HG02852 (cell line): ENCODE measurements at regions not wholly inside any gene's neighbourhood (a gene's known extent, or its start where the extent isn't known, plus 50 kb on each side); places are given as distances from the start of the nearest gene placed in this dataset.
A peak's percentile ranks its signal among the peaks of the same experiment; 100 is the strongest.
"Not testable (repeated sequence)": the region's sequence is repeated elsewhere in the genome, so short reads cannot be mapped to it uniquely, and the experiment has no call there.

ENCODE experiments used
- ATAC-seq: cut with Tn5 transposase; IDR thresholded peaks from one replicate; pipeline ENCODE4 v1.9.1; 2021; ENCODE audit warnings: mild to moderate bottlenecking, moderate library complexity; ENCODE audit not compliant: unreplicated experiment

DNA sequence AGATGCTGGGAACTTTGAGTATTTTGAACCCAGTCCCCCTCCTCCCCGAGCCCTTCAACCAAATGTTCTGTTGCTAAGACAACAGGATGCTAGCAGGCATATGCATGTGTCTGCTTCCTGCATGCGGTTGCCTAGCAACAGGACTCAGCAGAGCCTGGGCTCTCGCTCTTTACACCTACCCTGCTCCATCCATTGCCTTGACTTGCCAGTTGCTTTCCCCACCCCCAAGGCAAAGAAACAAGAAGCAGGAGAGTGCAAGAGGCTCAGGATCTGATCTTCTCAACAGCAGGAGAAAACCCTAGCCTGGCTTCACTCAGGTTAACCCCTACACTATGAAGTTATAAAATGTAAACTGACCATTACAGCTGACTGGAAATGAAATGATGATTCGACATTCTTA is 393.0 kb downstream of the IGSF11 start:
- peak; percentile 79 for ATAC-seq

GRCh38 chr3:118671192-118671591 is 363.5 kb downstream of the IGSF11 start:
- ATAC-seq: no peak

GRCh38 chr3:118675305-118675704 is 359.3 kb downstream of the IGSF11 start:
- ATAC-seq: no peak

DNA sequence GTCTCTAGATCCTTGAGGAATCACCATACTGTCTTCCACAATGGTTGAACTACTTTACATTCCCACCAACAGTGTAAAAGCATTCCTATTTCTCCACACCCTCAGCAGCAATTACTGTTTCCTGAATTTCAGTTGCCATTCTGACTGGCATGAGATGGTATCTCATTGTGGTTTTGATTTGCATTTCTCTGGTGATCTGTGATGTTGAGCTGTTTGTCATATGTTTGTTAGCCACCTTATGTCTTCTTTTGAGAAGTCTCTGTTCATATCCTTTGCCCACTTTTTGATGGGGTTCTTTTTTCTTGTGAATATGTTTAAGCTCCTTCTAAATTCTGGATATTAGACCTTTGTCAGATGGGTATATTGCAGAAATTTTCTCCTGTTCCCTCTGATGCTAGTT is 356.0 kb downstream of the IGSF11 start:
- not testable (repeated sequence) for ATAC-seq

DNA sequence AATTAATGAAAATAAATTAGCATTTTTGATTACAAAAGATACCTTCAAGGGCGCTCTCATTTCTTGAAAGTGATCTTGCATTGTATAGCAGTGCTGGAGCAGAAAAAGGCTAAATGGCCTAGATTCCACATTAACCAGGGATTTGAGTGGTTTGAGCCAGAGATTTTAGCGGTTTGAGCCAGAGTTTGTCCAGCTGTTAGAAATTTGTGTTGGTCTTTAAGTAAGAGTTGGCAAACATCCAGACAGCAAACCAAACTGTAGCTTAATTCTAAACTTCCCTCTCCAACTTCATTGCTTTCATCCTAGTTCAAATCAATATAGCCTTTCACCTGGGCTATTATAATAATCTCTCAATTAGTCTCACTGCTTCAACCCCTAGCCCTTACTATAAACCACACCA is 351.7 kb downstream of the IGSF11 start:
- no peak for ATAC-seq

- no peak for ATAC-seq
Observed at GRCh38 chr3:118683636-118684035, 351.0 kb downstream of the IGSF11 start.

DNA sequence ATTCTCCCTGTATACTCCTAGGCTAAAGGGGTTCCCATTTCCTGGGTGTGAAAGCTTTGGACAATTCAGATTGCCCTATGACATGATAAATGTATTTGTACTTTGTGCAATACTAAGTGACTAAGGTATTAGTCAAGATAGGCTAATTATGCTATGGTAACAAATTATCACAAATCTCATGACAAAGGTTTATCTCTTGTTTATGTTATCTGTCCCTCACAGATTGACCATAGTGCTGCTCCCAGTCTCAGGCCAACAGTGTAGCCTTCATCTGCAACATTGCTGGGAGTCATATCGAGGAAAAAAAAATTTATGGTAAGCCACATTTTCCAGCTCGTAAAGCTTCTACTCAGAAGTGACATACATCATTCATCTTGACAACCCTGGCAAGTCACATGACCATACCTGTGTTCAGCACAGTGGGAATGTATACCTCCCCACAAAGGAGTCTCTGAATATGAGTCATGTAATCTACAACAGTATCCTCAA is 346.2 kb downstream of the IGSF11 start:
- no peak for ATAC-seq

DNA sequence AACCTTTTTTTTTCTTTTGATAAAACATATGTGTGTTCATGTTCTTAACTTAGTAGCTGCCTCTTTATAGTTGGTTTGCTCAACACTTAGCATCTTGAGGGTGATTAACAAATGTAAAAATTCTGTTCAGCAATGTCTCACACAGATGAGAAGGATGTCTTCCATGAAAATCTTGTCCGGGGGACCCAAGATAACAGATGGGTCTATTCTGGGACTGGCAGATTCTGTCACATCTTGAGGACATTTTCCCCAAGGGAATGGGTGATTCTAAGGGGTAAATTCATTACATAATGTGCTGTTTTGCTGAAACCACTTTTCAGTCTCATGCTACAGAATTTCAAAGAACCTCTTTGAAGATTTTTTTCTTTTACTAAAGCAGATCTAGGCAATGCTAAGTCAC is 342.2 kb downstream of the IGSF11 start:
- ATAC-seq: no peak

GRCh38 chr3:118705487-118706219 is 329.0 kb downstream of the IGSF11 start:
- no peak for ATAC-seq

DNA sequence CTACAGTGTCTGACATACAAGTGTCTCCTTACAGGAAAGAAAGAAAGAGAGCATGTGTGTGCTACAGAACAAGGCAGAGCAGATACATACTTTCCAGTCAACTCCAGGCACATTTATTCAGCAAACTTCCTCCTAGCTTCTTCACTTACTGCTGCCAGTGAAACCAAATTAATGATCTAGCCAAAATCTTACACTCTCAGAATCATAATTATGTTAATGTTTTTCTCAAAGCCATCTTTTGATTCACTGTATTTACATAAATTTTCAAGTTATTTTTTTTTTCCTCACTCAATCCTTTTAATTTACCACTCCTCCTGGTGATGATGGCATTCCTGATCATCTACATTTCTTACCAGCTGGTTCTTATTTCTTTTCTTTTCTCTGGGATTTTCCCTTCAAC is 326.7 kb downstream of the IGSF11 start:
- no peak for ATAC-seq

GRCh38 chr3:118710532-118710931 is 324.1 kb downstream of the IGSF11 start:
- no peak for ATAC-seq

- no peak for ATAC-seq
Observed at GRCh38 chr3:118713502-118714207, 321.0 kb downstream of the IGSF11 start.

GRCh38 chr3:118714800-118715199 is 319.8 kb downstream of the IGSF11 start:
- no peak for ATAC-seq

DNA sequence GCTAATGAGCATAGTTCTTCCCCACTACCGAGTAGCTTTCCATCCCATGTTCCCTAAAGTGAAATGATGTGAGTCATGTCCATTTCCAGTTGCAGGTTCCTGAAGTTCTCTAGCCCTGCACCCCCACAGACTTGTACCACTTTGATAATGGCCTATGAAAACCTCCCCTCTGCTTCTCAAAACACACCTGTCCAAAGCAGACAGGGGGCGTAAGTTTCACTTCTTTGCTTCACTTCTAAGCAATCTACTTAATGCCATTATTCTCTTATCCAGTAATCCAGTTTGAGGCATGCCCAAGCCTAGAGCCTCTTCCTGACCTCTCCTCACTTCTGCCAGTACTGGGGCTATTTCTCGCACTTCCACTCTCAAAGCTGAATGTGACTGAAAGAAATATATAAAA is 305.1 kb downstream of the IGSF11 start:
- no peak for ATAC-seq

DNA sequence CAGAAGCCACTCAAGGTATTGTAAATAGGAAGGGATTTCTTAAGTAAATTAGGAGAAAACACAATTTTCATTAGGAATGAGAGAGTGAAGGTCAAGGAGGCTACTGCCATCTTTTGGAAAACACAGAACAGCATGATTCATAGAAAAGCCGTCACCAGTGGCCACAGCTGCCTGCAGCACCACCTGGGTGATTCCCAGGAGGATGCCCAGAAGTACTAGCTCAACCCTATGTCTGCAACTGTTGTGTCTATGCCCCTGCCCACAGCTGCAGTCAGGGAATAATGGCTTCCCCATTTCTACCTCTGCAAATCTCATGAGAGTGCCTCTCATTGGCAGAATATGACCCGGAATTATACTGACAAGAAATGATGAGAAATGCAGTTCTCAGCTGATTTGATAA is 300.0 kb downstream of the IGSF11 start:
- no peak for ATAC-seq

DNA sequence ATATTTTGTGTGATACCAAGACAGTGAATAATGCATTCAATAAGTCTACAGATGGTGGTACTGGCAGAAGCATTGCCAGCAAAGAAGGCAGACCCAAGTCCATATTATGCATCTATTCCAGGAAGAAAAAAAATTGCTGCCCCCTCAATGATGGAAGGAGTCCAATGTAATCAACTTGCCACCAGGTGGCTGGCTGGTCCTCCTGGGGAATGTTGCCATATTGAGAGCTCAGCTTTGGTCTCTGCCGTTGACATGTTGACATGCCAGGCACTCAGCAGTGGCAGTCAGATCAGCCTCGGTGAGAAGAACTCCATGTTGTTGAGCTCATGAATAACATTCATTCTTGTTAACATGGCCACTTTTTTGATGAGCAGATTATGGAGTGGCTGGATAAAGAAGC is 298.5 kb downstream of the IGSF11 start:
- no peak for ATAC-seq

- no peak for ATAC-seq
Observed at GRCh38 chr3:118740722-118741290, 293.8 kb downstream of the IGSF11 start.

DNA sequence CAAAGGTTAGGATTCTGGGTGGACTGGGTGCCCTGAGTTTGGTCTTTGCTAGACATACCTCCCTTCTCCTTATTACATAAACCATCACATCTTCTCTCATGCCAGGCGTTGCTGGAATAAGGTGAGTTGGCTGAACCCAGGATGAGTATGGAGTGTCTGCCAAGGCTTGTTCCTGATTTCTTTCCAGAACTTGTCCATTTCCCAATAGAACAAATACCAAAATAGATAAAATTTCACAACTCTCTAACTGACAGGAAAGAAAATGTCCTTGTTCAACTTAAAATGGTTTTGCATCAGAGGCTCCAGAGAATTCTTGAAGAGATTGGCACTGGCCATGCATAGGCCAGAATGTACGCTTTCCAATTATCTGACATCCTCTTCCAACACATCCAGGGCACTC is 291.9 kb downstream of the IGSF11 start:
- ATAC-seq: no peak

GRCh38 chr3:118744186-118744585 is 290.5 kb downstream of the IGSF11 start:
- ATAC-seq: no peak

DNA sequence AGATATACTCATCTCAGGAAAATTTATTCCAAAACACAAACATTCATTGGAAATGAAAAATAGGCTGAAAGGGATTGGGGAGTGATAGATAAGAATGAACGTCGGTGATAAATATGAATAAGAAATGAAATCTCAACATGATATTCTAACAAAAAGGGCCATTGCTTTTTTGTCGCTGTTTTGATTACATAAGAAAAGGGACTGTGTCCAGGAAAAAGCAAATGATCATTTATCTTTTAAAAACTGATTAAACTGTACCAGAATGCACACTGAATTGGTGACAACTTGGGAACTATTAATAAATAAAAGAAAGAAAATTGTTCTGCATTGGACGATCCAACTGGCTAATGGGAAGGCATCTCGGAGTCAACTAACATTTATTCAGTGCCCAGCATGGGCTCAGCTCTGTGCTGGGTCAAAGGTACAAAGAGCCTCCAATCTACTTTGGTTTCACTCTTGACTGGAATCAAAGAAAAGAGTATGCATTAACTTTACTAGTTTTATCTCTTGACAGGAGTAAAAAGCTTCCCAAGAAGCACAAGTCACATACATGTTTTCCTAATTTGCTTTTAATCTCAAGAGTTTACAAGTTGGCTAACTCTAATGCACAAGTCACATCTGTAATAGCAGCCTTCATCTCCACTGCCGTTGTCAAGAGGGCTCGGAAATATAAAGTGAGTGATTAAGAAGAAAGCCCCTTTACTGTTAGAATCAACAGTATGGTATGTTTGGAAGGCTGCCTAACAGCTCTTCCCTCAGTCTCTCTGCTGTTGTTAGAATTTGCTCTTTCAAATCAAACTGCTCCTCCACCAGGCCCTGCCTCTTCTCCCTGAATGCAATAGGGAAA is 280.0 kb downstream of the IGSF11 start:
- no peak for ATAC-seq

DNA sequence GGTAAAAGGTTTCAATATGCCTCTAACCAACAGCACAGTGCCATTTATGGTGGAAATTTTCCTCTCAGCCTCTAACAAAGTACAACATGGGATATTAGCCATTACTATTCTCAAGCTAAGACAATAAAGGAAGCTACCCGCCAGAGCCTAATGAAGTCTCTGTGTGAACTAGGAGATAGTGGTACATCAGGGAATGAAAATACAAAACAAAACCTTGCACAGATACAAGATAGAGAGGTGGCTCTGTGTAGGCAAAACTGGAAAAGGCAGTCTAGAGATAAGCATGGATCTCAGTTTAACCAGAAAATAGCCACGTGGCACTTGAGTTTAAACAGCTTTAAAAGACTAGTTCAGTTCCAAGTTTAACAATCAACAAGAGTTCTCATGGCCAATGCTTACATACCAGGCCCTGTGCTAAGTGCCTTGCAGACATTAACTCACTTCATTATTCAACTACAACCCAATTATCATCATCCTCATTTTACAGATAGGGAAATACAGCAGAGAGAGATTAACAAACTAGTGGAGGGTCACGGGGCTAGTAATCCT is 279.3 kb downstream of the IGSF11 start:
- ATAC-seq: no peak
